BLaER1 (cell line): ENCODE measurements at regions not wholly inside any gene's neighbourhood (a gene's known extent, or its start where the extent isn't known, plus 50 kb on each side); places are given as distances from the start of the nearest gene placed in this dataset.

Experiments
- H3K27ac ChIP-seq: shearing (Covaris generic); formaldehyde crosslinking; 2 replicates; pipeline ENCODE4 v1.8.1; 2022
- H3K27me3 ChIP-seq: shearing (Covaris generic); formaldehyde crosslinking; 2 replicates; pipeline ENCODE4 v1.8.1; 2022
- H3K36me3 ChIP-seq: shearing (Covaris generic); formaldehyde crosslinking; 2 replicates; pipeline ENCODE4 v1.8.1; 2022
- H3K4me1 ChIP-seq: shearing (Covaris generic); formaldehyde crosslinking; 2 replicates; pipeline ENCODE4 v1.8.1; 2022
- H3K4me2 ChIP-seq: shearing (Covaris generic); formaldehyde crosslinking; 2 replicates; pipeline ENCODE4 v1.8.1; 2022
- H3K4me3 ChIP-seq: shearing (Covaris generic); formaldehyde crosslinking; 2 replicates; pipeline ENCODE4 v1.8.1; 2022
- H3K9ac ChIP-seq: shearing (Covaris generic); formaldehyde crosslinking; 2 replicates; pipeline ENCODE4 v1.8.1; 2022
- H3K9me3 ChIP-seq: shearing (Covaris generic); formaldehyde crosslinking; 2 replicates; pipeline ENCODE4 v1.8.1; 2022
- H4K20me1 ChIP-seq: shearing (Covaris generic); formaldehyde crosslinking; 2 replicates; pipeline ENCODE4 v1.8.1; 2022
- Cebpa-rat ChIP-seq: shearing (Covaris generic); IDR thresholded peaks from 2 replicates; pipeline ENCODE4 v1.8.1; 2022

GRCh38 chr14:51566831-51567582 lies 84.7 kb upstream of the FRMD6 start:
- no peak for TF ChIP-seq Cebpa-rat
- H3K4me1 ChIP-seq = 0 out of 2 replicates have a peak, but pooled peaks cover 6% of the 10 kb centered on the region
- no peak overlapping the region for H3K27ac ChIP-seq
- no peaks in the 10 kb centered on the region for H3K27me3 ChIP-seq
- H3K36me3 ChIP-seq = no peaks in the 10 kb centered on the region
- H3K9me3 ChIP-seq = no peaks in the 10 kb centered on the region
- no peak overlapping the region for H3K4me3 ChIP-seq
- no peak overlapping the region for H3K9ac ChIP-seq
- H3K4me2 ChIP-seq = no peak overlapping the region
- H4K20me1 ChIP-seq = no peaks in the 10 kb centered on the region

GRCh38 chr14:51568366-51568765 lies 83.3 kb upstream of the FRMD6 start:
- Histone ChIP-seq H4K20me1 (no peaks in the 10 kb centered on the region), H3K4me2 (no peak overlapping the region), H3K27ac (no peak overlapping the region), H3K9ac (no peak overlapping the region), H3K4me1 (0 out of 2 replicates have a peak, but pooled peaks cover 6% of the 10 kb centered on the region), H3K27me3 (no peaks in the 10 kb centered on the region), H3K36me3 (no peaks in the 10 kb centered on the region), H3K4me3 (no peak overlapping the region), H3K9me3 (no peaks in the 10 kb centered on the region)
- TF ChIP-seq Cebpa-rat = no peak

DNA sequence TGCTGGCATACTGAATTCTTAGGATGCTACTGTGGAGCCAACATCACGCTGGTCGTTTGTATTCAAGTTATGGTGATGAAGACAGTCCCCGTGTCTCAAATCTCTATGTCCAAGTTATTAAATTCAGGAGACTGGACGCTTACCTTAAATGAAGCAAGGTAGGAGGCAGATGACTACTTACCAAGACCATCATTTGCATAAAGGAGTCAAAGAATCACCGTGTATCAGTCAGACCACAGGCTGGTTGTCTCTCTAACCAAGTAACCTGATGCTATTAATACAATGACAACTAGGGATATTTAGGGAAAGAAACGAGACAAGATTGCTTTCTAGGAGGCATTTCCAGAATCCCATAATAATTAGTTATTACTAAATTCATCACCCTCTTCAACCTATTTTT lies 78.1 kb upstream of the FRMD6 start:
- no peak overlapping the region for H3K4me2 ChIP-seq
- no peaks in the 10 kb centered on the region for H3K27me3 ChIP-seq
- TF ChIP-seq Cebpa-rat = no peak
- no peak overlapping the region for H3K9ac ChIP-seq
- H3K4me3 ChIP-seq = no peak overlapping the region
- H3K27ac ChIP-seq = no peak overlapping the region
- no peaks in the 10 kb centered on the region for H3K4me1 ChIP-seq
- no peaks in the 10 kb centered on the region for H3K9me3 ChIP-seq
- no peaks in the 10 kb centered on the region for H3K36me3 ChIP-seq
- H4K20me1 ChIP-seq = no peaks in the 10 kb centered on the region

DNA sequence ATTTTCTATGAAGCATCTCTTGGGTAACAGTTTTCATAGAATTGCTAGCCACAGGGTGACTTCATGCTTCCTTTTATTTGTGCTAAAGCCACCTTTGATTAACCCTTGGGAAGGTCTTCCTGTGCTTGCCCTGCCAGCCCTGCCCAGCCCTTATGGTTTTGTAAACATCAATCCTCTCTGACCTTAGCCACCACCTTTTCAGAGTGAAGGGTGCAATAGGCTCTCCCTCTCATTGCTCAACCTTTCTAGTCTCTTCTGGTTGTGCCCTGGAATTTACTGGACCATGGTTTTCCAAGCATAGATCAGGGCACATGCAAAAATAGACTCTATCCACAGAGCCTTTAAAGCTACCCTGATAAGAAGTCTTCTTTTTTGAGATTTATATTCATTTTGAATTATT lies 77.7 kb upstream of the FRMD6 start:
- Histone ChIP-seq H3K27ac (no peak overlapping the region), H3K4me3 (no peak overlapping the region), H3K9me3 (no peaks in the 10 kb centered on the region), H3K4me2 (no peak overlapping the region), H4K20me1 (no peaks in the 10 kb centered on the region), H3K27me3 (no peaks in the 10 kb centered on the region), H3K4me1 (no peaks in the 10 kb centered on the region), H3K9ac (no peak overlapping the region), H3K36me3 (no peaks in the 10 kb centered on the region)
- TF ChIP-seq Cebpa-rat = no peak

GRCh38 chr14:51575349-51576116 lies 76.2 kb upstream of the FRMD6 start:
- no peak overlapping the region for H3K27ac ChIP-seq
- no peak for TF ChIP-seq Cebpa-rat
- no peaks in the 10 kb centered on the region for H4K20me1 ChIP-seq
- H3K4me1 ChIP-seq = no peaks in the 10 kb centered on the region
- no peak overlapping the region for H3K9ac ChIP-seq
- no peak overlapping the region for H3K4me3 ChIP-seq
- no peak overlapping the region for H3K4me2 ChIP-seq
- no peaks in the 10 kb centered on the region for H3K36me3 ChIP-seq
- no peaks in the 10 kb centered on the region for H3K9me3 ChIP-seq
- no peaks in the 10 kb centered on the region for H3K27me3 ChIP-seq

GRCh38 chr14:51576117-51576430 lies 75.6 kb upstream of the FRMD6 start:
- TF ChIP-seq Cebpa-rat = no peak
- Histone ChIP-seq H4K20me1 (no peaks in the 10 kb centered on the region), H3K9me3 (no peaks in the 10 kb centered on the region), H3K27ac (no peak overlapping the region), H3K4me1 (no peaks in the 10 kb centered on the region), H3K4me2 (no peak overlapping the region), H3K4me3 (no peak overlapping the region), H3K9ac (no peak overlapping the region), H3K36me3 (no peaks in the 10 kb centered on the region), H3K27me3 (no peaks in the 10 kb centered on the region)

DNA sequence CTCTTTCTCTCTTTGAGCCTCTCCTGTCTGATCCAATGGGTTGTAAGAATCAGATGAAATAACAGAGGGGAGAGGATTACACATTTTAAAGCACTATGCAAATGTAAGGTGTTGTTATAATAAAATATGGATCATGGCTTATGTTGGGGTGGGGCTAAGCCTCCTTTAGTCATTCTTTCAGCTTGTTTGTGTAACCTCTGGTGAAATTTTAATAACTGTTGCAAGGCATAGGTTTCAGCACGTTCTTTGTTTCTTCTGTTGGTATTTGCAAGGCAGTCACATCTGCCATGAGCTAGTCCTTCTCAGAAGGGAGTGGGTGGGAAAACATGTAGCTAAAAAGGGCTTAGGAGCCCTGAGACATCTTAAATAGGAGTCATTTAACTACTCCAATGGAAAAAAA lies 74.8 kb upstream of the FRMD6 start:
- Histone ChIP-seq H3K4me1 (no peaks in the 10 kb centered on the region), H3K9me3 (no peaks in the 10 kb centered on the region), H3K9ac (no peak overlapping the region), H4K20me1 (no peaks in the 10 kb centered on the region), H3K4me3 (no peak overlapping the region), H3K27ac (no peak overlapping the region), H3K36me3 (no peaks in the 10 kb centered on the region), H3K4me2 (no peak overlapping the region), H3K27me3 (no peaks in the 10 kb centered on the region)
- TF ChIP-seq Cebpa-rat = no peak

GRCh38 chr14:51578853-51579252 lies 72.9 kb upstream of the FRMD6 start:
- no peak for TF ChIP-seq Cebpa-rat
- Histone ChIP-seq H3K4me2 (no peak overlapping the region), H3K9me3 (no peaks in the 10 kb centered on the region), H3K27ac (no peak overlapping the region), H3K4me3 (no peak overlapping the region), H3K4me1 (no peaks in the 10 kb centered on the region), H3K27me3 (no peaks in the 10 kb centered on the region), H4K20me1 (no peaks in the 10 kb centered on the region), H3K36me3 (no peaks in the 10 kb centered on the region), H3K9ac (no peak overlapping the region)

DNA sequence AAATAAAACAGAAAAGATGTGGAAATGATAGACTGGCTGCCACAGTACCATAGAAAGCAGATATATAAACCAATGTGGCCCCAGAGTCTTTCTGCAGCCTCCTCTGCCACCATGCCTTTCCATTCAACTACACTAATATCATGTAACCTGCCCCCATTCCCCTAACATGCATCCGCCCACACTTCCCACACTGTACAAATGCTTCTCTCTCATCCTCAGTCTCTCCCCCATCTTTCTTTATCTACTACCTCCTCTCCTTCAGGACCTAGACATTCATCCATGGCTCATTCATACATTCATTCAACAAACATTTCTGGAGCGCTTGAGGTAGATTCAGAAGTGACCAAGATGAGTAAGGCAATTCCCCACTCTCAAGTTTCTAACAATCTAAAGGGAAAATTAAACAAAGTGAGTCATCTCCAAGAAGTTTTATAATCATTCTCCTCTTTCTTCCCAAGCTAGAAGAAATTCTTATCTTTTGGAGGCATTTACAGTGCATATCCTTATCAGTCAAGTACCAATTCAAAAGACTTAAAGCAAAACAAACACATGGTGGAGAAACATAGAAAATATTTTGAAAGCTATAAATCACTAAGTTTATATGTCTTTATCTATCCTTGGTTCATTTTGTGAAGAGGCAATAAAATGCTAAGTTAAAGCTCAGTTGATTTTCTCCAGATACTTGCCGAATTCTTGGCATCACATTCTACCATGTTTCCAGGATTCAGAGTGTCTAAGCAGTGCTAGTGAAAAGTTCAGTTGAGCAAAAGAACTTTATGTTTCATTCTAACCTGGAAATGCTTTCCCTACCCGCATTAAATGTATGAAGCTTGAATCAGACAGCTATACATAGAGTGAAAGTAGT lies 70.5 kb upstream of the FRMD6 start:
- Histone ChIP-seq H3K9ac (no peak overlapping the region), H3K9me3 (no peaks in the 10 kb centered on the region), H4K20me1 (no peaks in the 10 kb centered on the region), H3K4me3 (no peak overlapping the region), H3K27me3 (no peaks in the 10 kb centered on the region), H3K4me2 (no peak overlapping the region), H3K27ac (no peak overlapping the region), H3K4me1 (no peaks in the 10 kb centered on the region), H3K36me3 (no peaks in the 10 kb centered on the region)
- no peak for TF ChIP-seq Cebpa-rat

DNA sequence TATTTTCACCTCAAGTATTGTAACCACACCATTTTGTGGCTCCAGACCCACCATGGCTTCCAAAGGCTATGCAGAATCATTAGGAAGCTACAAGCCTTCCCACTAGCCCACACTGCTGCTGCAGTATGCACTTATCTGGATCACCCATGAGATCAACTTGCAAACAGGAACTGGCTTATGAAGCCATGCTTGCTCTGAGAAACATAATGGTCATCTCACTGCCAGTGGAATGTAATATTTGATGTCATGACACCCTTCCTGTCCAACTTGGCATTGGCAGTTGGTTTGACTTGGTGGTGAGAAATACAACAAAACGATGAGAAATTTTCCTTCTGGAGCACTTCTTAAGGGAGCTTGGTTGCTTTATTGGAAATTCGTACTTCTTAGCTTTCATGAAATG lies 69.3 kb upstream of the FRMD6 start:
- Histone ChIP-seq H3K4me1 (no peaks in the 10 kb centered on the region), H4K20me1 (no peaks in the 10 kb centered on the region), H3K9me3 (no peaks in the 10 kb centered on the region), H3K9ac (no peak overlapping the region), H3K27me3 (no peaks in the 10 kb centered on the region), H3K4me3 (no peak overlapping the region), H3K4me2 (no peak overlapping the region), H3K27ac (no peak overlapping the region), H3K36me3 (no peaks in the 10 kb centered on the region)
- no peak for TF ChIP-seq Cebpa-rat
